GM13977 (cell line): ENCODE measurements at regions not wholly inside any gene's neighbourhood (a gene's known extent, or its start where the extent isn't known, plus 50 kb on each side); places are given as distances from the start of the nearest gene placed in this dataset.

ENCODE experiments used
- DNase-seq: peaks from one replicate; pipeline ENCODE4 v3.0.0; 2012; ENCODE audit warnings: low spot score
- CTCF ChIP-seq: IDR thresholded peaks from 2 replicates; pipeline ENCODE4 v1.5.1; 2012; ENCODE audit warnings: mild to moderate bottlenecking, control low read depth; ENCODE audit not compliant: insufficient read depth; ENCODE audit errors: extremely low read depth, missing control alignments
- in situ Hi-C: fragments of 300-500 bp; cut with MboI; formaldehyde crosslinking; loops from one replicate; pipeline ENCODE4 v1.12.0; 2022; ENCODE audit warnings: low sequenced_read_pairs, low pct_unique_long_range_greater_than_20kb, mixed read lengths, inconsistent platforms; ENCODE audit not compliant: unreplicated experiment

- in situ Hi-C loops, result no loop called here
Measured at GRCh38 chr10:50992972-50993766, 81.1 kb upstream of the PRKG1 start.

GRCh38 chr10:50993771-50994251, 80.5 kb upstream of the PRKG1 start:
- in situ Hi-C loops, result no loop called here
- TF ChIP-seq CTCF, result no peak
- DNase-seq, result no peak

More at GRCh38 chr10:50992972-50993766, 81.1 kb upstream of the PRKG1 start:
- no peak for DNase-seq
- no peak for TF ChIP-seq CTCF

- in situ Hi-C loops, result no loop called here
Measured at GRCh38 chr10:50997461-50997860, 76.8 kb upstream of the PRKG1 start.

GRCh38 chr10:50999163-50999562, 75.1 kb upstream of the PRKG1 start:
- no peak for TF ChIP-seq CTCF
- in situ Hi-C loops, result no loop called here
- DNase-seq, result no peak

More at GRCh38 chr10:50997461-50997860, 76.8 kb upstream of the PRKG1 start:
- no peak for DNase-seq
- TF ChIP-seq CTCF, result no peak

GRCh38 chr10:51000164-51000563, 74.1 kb upstream of the PRKG1 start:
- in situ Hi-C loops, result no loop called here
- no peak for TF ChIP-seq CTCF
- no peak for DNase-seq

- TF ChIP-seq CTCF, result no peak
- no peak for DNase-seq
- in situ Hi-C loops, result no loop called here
Measured at GRCh38 chr10:51000976-51001375, 73.3 kb upstream of the PRKG1 start.

GRCh38 chr10:51001587-51001986, 72.7 kb upstream of the PRKG1 start:
- TF ChIP-seq CTCF, result peak; percentile 46
- in situ Hi-C loops, result no loop called here
- no peak for DNase-seq
